Mucosa of descending colon (tissue), 3 donors: ENCODE measurements at regions not wholly inside any gene's neighbourhood (a gene's known extent, or its start where the extent isn't known, plus 50 kb on each side); places are given as distances from the start of the nearest gene placed in this dataset.

ENCODE experiments used
- ATAC-seq: fragments of 200-7000 bp; cut with Tn5 transposase; one replicate; pipeline ENCODE4 v1.9.1; 2020; ENCODE audit warnings: mild to moderate bottlenecking, moderate library complexity
- DNase-seq, 3 donors: peaks; one replicate each; pipeline ENCODE4 v3.0.0-alpha.2; 2020
- H3K36me3 ChIP-seq: fragments of 200-600 bp; one replicate; pipeline ENCODE4 v1.8.0; 2021; ENCODE audit warnings: low read depth, mild to moderate bottlenecking
- H3K4me1 ChIP-seq: fragments of 200-600 bp; one replicate; pipeline ENCODE4 v1.8.0; 2021; ENCODE audit warnings: low read depth, mild to moderate bottlenecking
- H3K4me3 ChIP-seq: fragments of 200-600 bp; one replicate; pipeline ENCODE4 v1.8.0; 2021; ENCODE audit warnings: mild to moderate bottlenecking
- H3K9me3 ChIP-seq: fragments of 200-600 bp; one replicate; pipeline ENCODE4 v1.8.0; 2021; ENCODE audit warnings: mild to moderate bottlenecking
- CTCF ChIP-seq: fragments of 200-600 bp; IDR thresholded peaks from one replicate; pipeline ENCODE4 v1.8.0; 2022; ENCODE audit warnings: antibody characterized with exemption, mild to moderate bottlenecking
- intact Hi-C, 2 donors: fragments of 100-400 bp; cut with DNase I in 1 of 2; cut with micrococcal nuclease in 1 of 2; formaldehyde crosslinking; loops; one replicate each; pipeline versions ENCODE4 v1.11.0 to v1.11.1; 2022; cut with DNase I, micrococcal nuclease
- donor health status: DM: no; HTN: no; CAD: no; lungs with moderate emphysema.
- donor health status: DM: no; HTN: no; CAD: no.
- donor health status: DM: no; HTN: yes; CAD: no.

GRCh38 chr5:68804343-68804742 is 289.5 kb upstream of the SLC30A5 start:
- no peak for TF ChIP-seq CTCF
- H3K9me3 ChIP-seq, result peaks cover 3% of the 10 kb centered on the region
- intact Hi-C loops, result no loop called here
- no peak for ATAC-seq
- no peaks in the 10 kb centered on the region for H3K36me3 ChIP-seq
- no peak overlapping the region for H3K4me3 ChIP-seq
- DNase-seq, result no peak
- no peaks in the 10 kb centered on the region for H3K4me1 ChIP-seq

GRCh38 chr5:68805444-68805843 is 288.4 kb upstream of the SLC30A5 start:
- Histone ChIP-seq H3K36me3 (no peaks in the 10 kb centered on the region), H3K4me3 (no peak overlapping the region), H3K9me3 (peaks cover 3% of the 10 kb centered on the region), H3K4me1 (no peaks in the 10 kb centered on the region)
- intact Hi-C loops, result no loop called here
- ATAC-seq (no peak), DNase-seq (no peak)
- no peak for TF ChIP-seq CTCF

GRCh38 chr5:68817632-68818031 is 276.2 kb upstream of the SLC30A5 start:
- Histone ChIP-seq H3K9me3 (no peaks in the 10 kb centered on the region), H3K4me3 (no peak overlapping the region), H3K4me1 (no peaks in the 10 kb centered on the region), H3K36me3 (no peaks in the 10 kb centered on the region)
- no peak for TF ChIP-seq CTCF
- DNase-seq, result no peak
- intact Hi-C loops, result no loop called here
- no peak for ATAC-seq

GRCh38 chr5:68818057-68818695 is 275.6 kb upstream of the SLC30A5 start:
- intact Hi-C loops, result no loop called here
- Histone ChIP-seq H3K9me3 (no peaks in the 10 kb centered on the region), H3K4me1 (no peaks in the 10 kb centered on the region), H3K4me3 (no peak overlapping the region), H3K36me3 (no peaks in the 10 kb centered on the region)
- ATAC-seq, result no peak
- no peak for DNase-seq
- TF ChIP-seq CTCF, result no peak

- no peaks in the 10 kb centered on the region for H3K4me1 ChIP-seq
- no peak for ATAC-seq
Measured at GRCh38 chr5:68818870-68819269, 274.9 kb upstream of the SLC30A5 start.

More at GRCh38 chr5:68818870-68819269, 274.9 kb upstream of the SLC30A5 start:
- intact Hi-C loops, result no loop called here
- Histone ChIP-seq H3K36me3 (no peaks in the 10 kb centered on the region), H3K4me3 (no peak overlapping the region), H3K9me3 (no peaks in the 10 kb centered on the region)
- DNase-seq, result no peak
- no peak for TF ChIP-seq CTCF
